ENCODE measurements at regions not wholly inside any gene's neighbourhood (a gene's known extent, or its start where the extent isn't known, plus 50 kb on each side); places are given as distances from the start of the nearest gene placed in this dataset.

- Histone ChIP-seq H3K4me2 (ENCODE audit: low read length) (no peak overlapping the region), H3K9me3 (ENCODE audit: control insufficient read depth, low read length) (no peaks in the 10 kb centered on the region), H3K4me3 (ENCODE audit: low read depth, low read length) (no peak overlapping the region), H3K27me3 (ENCODE audit: control insufficient read depth, insufficient read depth, low read length) (no peaks in the 10 kb centered on the region), H3K4me1 (no peaks in the 10 kb centered on the region), H2AFZ (no peak overlapping the region), H3K9ac (no peak overlapping the region), H3K36me3 (ENCODE audit: control insufficient read depth, insufficient read depth, low read length) (no peaks in the 10 kb centered on the region), H3K27ac (no peak overlapping the region), H3K79me2 (no peaks in the 10 kb centered on the region)
- TF ChIP-seq, protein P1, sequence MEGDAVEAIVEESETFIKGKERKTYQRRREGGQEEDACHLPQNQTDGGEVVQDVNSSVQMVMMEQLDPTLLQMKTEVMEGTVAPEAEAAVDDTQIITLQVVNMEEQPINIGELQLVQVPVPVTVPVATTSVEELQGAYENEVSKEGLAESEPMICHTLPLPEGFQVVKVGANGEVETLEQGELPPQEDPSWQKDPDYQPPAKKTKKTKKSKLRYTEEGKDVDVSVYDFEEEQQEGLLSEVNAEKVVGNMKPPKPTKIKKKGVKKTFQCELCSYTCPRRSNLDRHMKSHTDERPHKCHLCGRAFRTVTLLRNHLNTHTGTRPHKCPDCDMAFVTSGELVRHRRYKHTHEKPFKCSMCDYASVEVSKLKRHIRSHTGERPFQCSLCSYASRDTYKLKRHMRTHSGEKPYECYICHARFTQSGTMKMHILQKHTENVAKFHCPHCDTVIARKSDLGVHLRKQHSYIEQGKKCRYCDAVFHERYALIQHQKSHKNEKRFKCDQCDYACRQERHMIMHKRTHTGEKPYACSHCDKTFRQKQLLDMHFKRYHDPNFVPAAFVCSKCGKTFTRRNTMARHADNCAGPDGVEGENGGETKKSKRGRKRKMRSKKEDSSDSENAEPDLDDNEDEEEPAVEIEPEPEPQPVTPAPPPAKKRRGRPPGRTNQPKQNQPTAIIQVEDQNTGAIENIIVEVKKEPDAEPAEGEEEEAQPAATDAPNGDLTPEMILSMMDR (IDR thresholded peaks at IDR 0.05): no peak
Observed at GRCh38 chr18:65358306-65358705, 392.5 kb upstream of the CDH7 start.

- no peak overlapping the region for H2AFZ ChIP-seq
- no peak overlapping the region for H3K4me2 ChIP-seq (ENCODE audit: low read length)
- no peaks in the 10 kb centered on the region for H3K36me3 ChIP-seq (ENCODE audit: control insufficient read depth, insufficient read depth, low read length)
- no peak overlapping the region for H3K4me3 ChIP-seq (ENCODE audit: low read depth, low read length)
- H3K27me3 ChIP-seq (ENCODE audit: control insufficient read depth, insufficient read depth, low read length): no peaks in the 10 kb centered on the region
- H3K79me2 ChIP-seq: no peaks in the 10 kb centered on the region
- no peaks in the 10 kb centered on the region for H3K9me3 ChIP-seq (ENCODE audit: control insufficient read depth, low read length)
- TF ChIP-seq, protein P1 (IDR thresholded peaks at IDR 0.05): no peak
- H3K9ac ChIP-seq: no peak overlapping the region
- no peak overlapping the region for H3K27ac ChIP-seq
- no peaks in the 10 kb centered on the region for H3K4me1 ChIP-seq
Observed at GRCh38 chr18:65352186-65352585, 398.6 kb upstream of the CDH7 start.

- Histone ChIP-seq H2AFZ (no peak overlapping the region), H3K27ac (no peak overlapping the region), H3K4me1 (no peaks in the 10 kb centered on the region), H3K9ac (no peak overlapping the region), H3K36me3 (ENCODE audit: control insufficient read depth, insufficient read depth, low read length) (no peaks in the 10 kb centered on the region), H3K27me3 (ENCODE audit: control insufficient read depth, insufficient read depth, low read length) (no peaks in the 10 kb centered on the region), H3K4me3 (ENCODE audit: low read depth, low read length) (no peak overlapping the region), H3K9me3 (ENCODE audit: control insufficient read depth, low read length) (no peaks in the 10 kb centered on the region), H3K79me2 (no peaks in the 10 kb centered on the region), H3K4me2 (ENCODE audit: low read length) (no peak overlapping the region)
- TF ChIP-seq, protein P1 (IDR thresholded peaks at IDR 0.05): no peak
Observed at GRCh38 chr18:65349635-65350034, 401.2 kb upstream of the CDH7 start.

- no peaks in the 10 kb centered on the region for H3K36me3 ChIP-seq (ENCODE audit: control insufficient read depth, insufficient read depth, low read length)
- H3K79me2 ChIP-seq: no peaks in the 10 kb centered on the region
- H3K4me3 ChIP-seq (ENCODE audit: low read depth, low read length): no peak overlapping the region
- H3K27ac ChIP-seq: no peak overlapping the region
- no peaks in the 10 kb centered on the region for H3K27me3 ChIP-seq (ENCODE audit: control insufficient read depth, insufficient read depth, low read length)
- TF ChIP-seq, protein P1 (IDR thresholded peaks at IDR 0.05): no peak
- no peaks in the 10 kb centered on the region for H3K9me3 ChIP-seq (ENCODE audit: control insufficient read depth, low read length)
- no peaks in the 10 kb centered on the region for H3K4me1 ChIP-seq
- H3K9ac ChIP-seq: no peak overlapping the region
- H2AFZ ChIP-seq: no peak overlapping the region
- no peak overlapping the region for H3K4me2 ChIP-seq (ENCODE audit: low read length)
Observed at GRCh38 chr18:65347446-65347845, 403.4 kb upstream of the CDH7 start.

GRCh38 chr18:65346086-65346485, 404.7 kb upstream of the CDH7 start:
- Histone ChIP-seq H3K4me3 (ENCODE audit: low read depth, low read length) (no peak overlapping the region), H3K27ac (no peak overlapping the region), H3K9ac (no peak overlapping the region), H3K4me2 (ENCODE audit: low read length) (no peak overlapping the region), H3K36me3 (ENCODE audit: control insufficient read depth, insufficient read depth, low read length) (no peaks in the 10 kb centered on the region), H3K27me3 (ENCODE audit: control insufficient read depth, insufficient read depth, low read length) (no peaks in the 10 kb centered on the region), H3K79me2 (no peaks in the 10 kb centered on the region), H2AFZ (no peak overlapping the region), H3K9me3 (ENCODE audit: control insufficient read depth, low read length) (no peaks in the 10 kb centered on the region), H3K4me1 (no peaks in the 10 kb centered on the region)
- TF ChIP-seq, protein P1 (IDR thresholded peaks at IDR 0.05): no peak
